ENCODE measurements at regions not wholly inside any gene's neighbourhood (a gene's known extent, or its start where the extent isn't known, plus 50 kb on each side); places are given as distances from the start of the nearest gene placed in this dataset.
"Not testable (repeated sequence)": the region's sequence is repeated elsewhere in the genome, so short reads cannot be mapped to it uniquely, and the experiment has no call there.

DNA sequence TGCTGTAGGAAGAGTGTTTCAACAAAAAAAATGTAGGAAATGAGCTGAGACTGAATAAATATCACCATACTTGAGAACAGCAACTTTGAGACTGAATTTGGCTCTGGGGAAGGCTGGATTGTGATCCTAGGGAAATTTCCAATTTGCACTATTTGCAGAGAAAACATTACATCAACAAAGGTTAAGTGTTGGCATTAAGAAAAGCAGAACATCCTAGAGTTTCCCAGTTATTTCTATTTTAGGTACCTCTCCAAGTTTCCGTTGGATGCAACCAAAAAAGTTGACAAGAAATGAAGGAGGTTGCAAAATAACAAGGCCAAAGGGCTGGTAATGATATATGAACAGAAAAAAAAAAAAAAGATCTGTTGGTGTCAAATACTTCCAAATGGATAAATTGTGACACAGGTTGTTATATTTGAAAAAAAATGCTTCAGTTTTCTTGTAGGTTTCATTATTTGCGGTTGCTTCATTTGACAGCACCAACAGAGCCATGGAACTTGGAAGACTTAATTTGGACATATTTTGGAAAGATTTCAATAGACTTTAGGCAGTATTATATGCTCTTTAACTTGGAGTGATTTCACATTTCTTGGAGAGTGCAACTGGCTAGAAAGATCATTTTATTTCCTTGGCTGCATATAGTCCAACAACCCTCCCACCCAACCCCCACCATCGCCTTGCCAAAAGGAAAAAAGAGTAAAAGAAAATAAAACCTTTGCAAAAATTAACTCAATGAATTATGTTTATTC, 230.8 kb downstream of the ZNF608 start:
- no peak overlapping the region for H3K27ac Mint-ChIP-seq
- H3K9me3 Mint-ChIP-seq: no peaks in the 10 kb centered on the region
- intact Hi-C loops (cut with micrococcal nuclease): no loop called here
- H3K36me3 Mint-ChIP-seq (ENCODE audit: low read depth): no peaks in the 10 kb centered on the region
- H3K4me3 Mint-ChIP-seq: no peak overlapping the region
- H3K4me1 Mint-ChIP-seq (ENCODE audit: low read depth): peaks cover 7% of the 10 kb centered on the region
- no peaks in the 10 kb centered on the region for H3K27me3 Mint-ChIP-seq

DNA sequence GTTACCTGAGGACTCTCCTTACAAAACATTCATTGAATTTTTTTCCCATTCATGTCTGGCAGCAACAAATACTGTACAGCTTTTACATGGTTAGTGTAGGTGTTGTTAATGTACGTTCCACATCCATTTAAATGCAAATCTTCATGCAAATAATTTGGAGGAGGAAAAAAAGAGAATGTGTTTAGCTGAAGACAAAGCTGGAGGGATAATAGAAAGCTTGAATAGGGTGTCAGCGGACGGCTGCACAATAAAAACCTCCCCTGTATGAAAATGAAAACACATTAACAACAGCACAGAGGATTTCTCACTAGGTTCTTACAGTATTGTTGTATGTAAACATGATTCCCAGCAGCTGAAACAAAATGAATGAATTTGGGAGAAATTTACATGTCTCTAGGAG, 231.5 kb downstream of the ZNF608 start:
- no peaks in the 10 kb centered on the region for H3K9me3 Mint-ChIP-seq
- no peaks in the 10 kb centered on the region for H3K27me3 Mint-ChIP-seq
- peaks cover 7% of the 10 kb centered on the region for H3K4me1 Mint-ChIP-seq (ENCODE audit: low read depth)
- no peak overlapping the region for H3K27ac Mint-ChIP-seq
- no peak overlapping the region for H3K4me3 Mint-ChIP-seq
- intact Hi-C loops (cut with micrococcal nuclease): no loop called here
- no peaks in the 10 kb centered on the region for H3K36me3 Mint-ChIP-seq (ENCODE audit: low read depth)

DNA sequence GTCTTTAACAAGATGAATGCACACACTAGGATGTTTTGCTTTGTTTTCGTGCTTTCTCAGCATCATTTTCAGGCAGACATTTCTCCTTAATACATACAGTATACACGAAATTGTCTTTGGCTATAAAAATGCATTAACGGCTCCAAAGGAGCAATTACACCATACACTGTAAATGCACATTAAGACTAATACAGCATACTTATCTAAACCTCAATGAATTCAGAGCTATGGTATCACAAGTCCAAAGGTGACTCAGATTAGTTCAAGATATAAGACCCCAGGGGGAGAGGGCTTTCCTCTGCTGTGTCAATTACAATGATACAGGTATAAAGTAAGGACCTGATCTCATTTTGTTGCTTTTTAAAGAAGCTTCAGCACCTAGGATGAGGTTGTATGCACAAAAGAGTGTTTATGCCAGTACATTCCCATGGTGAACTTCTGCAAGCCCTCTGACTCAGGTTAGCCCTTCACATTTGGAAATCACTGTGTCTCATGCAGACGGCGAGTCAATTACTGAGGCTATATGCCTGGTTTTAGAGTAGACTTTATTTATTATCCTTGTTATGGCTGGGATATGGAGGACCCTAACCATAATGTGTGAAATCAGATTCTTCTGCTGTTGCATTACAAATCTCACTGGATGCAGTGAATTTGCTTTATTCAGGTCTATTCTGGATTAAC, 233.3 kb downstream of the ZNF608 start:
- Mint-ChIP-seq H3K4me1 (ENCODE audit: low read depth) (no peaks in the 10 kb centered on the region), H3K36me3 (ENCODE audit: low read depth) (no peaks in the 10 kb centered on the region), H3K9me3 (no peaks in the 10 kb centered on the region), H3K4me3 (no peak overlapping the region), H3K27me3 (no peaks in the 10 kb centered on the region), H3K27ac (no peak overlapping the region)
- intact Hi-C loops (cut with micrococcal nuclease): no loop called here

DNA sequence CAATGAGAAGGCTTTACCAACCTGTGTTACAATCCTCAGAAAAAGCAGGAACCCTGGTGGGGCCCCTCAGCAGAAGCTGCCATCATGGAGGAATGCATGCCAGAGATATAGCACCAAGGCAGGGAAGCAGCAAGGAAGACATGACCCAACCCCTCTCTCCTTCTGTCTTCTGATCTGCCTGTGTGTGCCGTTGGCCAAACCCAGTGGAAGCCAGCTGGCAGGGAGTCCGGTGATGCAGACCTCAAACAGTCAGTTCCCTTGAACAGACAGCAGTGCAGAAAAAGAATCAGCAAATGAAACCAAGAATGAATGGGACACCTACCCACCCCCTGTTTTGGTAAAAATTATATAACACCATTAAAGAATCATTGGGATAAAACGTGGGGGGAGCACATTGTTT, 234.2 kb downstream of the ZNF608 start:
- H3K9me3 Mint-ChIP-seq: no peaks in the 10 kb centered on the region
- H3K27me3 Mint-ChIP-seq: no peaks in the 10 kb centered on the region
- H3K36me3 Mint-ChIP-seq (ENCODE audit: low read depth): no peaks in the 10 kb centered on the region
- no peak overlapping the region for H3K4me3 Mint-ChIP-seq
- intact Hi-C loops (cut with micrococcal nuclease): no loop called here
- H3K4me1 Mint-ChIP-seq (ENCODE audit: low read depth): no peaks in the 10 kb centered on the region
- no peak overlapping the region for H3K27ac Mint-ChIP-seq

DNA sequence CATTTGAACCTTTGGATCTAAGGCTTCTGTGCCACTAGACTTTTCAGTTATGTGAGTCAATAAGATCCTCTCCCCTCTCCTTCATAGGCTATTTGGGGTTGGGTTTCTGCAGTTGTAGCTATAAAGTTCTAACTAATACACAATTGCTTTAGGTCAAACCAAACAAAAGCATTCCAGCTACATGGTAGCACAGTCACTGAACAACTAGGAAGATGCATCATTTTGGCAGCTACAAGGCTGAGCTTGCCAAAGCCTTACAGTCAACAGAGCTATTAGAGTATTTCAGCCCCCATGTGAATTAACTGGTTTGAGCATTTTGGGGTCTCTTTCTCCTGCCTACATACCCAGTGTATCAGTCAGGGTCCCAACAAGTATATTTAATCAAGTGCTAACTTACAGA, 234.6 kb downstream of the ZNF608 start:
- Mint-ChIP-seq H3K4me1 (ENCODE audit: low read depth) (no peaks in the 10 kb centered on the region), H3K27ac (no peak overlapping the region), H3K27me3 (no peaks in the 10 kb centered on the region), H3K9me3 (no peaks in the 10 kb centered on the region), H3K36me3 (ENCODE audit: low read depth) (no peaks in the 10 kb centered on the region), H3K4me3 (no peak overlapping the region)
- intact Hi-C loops (cut with micrococcal nuclease): no loop called here

DNA sequence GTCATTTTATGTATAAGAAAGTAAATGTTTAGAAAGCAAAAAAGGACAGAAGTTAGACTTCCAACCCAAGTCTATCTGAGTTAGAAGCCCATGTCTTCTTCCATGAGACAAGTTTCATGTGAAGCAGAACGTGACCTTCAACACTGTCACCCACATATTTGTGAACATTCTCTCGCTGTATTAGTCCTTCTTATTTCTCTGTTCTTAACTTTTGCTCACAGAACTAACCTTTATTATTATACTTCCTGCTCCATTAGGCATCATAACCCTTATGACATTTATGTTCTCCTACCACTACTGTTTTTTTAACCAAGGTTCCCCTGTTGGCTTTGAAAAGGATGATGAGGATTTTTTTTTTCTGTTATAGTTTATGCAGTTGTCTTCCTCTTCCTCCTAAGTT, 238.8 kb downstream of the ZNF608 start:
- H3K4me3 Mint-ChIP-seq: no peak overlapping the region
- H3K27me3 Mint-ChIP-seq: no peaks in the 10 kb centered on the region
- no peaks in the 10 kb centered on the region for H3K36me3 Mint-ChIP-seq (ENCODE audit: low read depth)
- no peak overlapping the region for H3K27ac Mint-ChIP-seq
- no peaks in the 10 kb centered on the region for H3K4me1 Mint-ChIP-seq (ENCODE audit: low read depth)
- no peaks in the 10 kb centered on the region for H3K9me3 Mint-ChIP-seq
- intact Hi-C loops (cut with micrococcal nuclease): no loop called here

DNA sequence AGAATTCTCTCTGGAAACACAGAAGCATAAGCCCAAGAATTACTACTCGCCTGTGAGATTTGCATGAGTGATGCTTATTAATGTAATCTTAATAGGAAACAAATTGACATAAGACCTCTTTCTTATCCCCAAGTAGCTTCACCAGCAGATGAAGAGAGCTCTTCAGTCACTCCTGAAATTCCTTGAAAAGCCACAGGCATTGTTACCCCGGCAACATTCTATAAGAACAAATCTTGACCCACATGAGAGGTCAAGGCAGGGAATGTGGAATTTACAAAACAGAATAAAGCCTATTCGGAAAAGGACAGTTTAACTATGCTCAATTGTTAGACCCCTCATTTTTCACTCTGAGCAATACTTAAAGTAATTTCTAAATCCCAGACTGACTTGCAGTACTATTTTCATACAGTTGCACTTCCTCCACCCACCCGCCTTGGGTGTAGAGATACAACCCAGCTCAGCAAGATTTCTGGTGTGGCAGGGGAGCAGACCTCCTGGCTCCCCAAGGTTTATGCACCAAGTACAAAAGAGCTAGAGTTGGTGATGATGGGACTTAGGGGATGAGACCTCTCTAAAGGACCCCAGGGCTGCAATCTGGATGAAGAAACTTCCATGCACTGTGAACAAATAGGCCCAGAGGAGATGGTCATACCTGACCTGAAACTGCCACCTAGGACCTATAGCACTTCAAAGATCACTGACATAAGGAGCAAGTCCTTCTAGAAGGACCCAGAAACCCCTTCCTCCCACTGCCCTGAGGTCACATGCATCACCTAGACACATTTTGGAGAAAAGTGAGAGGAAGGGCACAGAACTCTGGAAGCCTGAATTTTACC, 242.1 kb downstream of the ZNF608 start:
- no peaks in the 10 kb centered on the region for H3K4me1 Mint-ChIP-seq (ENCODE audit: low read depth)
- no peaks in the 10 kb centered on the region for H3K27me3 Mint-ChIP-seq
- intact Hi-C loops (cut with micrococcal nuclease): no loop called here
- H3K9me3 Mint-ChIP-seq: no peaks in the 10 kb centered on the region
- H3K36me3 Mint-ChIP-seq (ENCODE audit: low read depth): no peaks in the 10 kb centered on the region
- no peak overlapping the region for H3K27ac Mint-ChIP-seq
- H3K4me3 Mint-ChIP-seq: no peak overlapping the region

DNA sequence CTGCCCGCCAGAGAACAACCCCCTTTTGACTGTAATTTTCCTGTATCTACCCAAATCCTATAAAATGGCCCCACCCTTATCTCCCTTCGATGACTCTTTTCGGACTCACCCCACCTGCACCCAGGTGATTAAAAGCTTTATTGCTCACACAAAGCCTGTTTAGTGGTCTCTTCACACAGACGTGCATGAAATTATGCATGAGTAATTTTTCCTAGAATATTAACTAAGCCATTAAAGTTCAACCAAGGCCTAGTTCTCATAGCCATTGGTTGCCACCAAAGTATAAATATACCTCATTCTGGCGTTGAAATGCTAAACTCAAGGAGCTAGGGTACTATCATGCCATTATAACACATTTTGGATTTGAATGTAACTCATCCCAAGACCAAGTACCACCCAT, 243.9 kb downstream of the ZNF608 start:
- no peaks in the 10 kb centered on the region for H3K27me3 Mint-ChIP-seq
- no peak overlapping the region for H3K27ac Mint-ChIP-seq
- intact Hi-C loops (cut with micrococcal nuclease): no loop called here
- H3K4me3 Mint-ChIP-seq: no peak overlapping the region
- peaks cover 15% of the 10 kb centered on the region for H3K9me3 Mint-ChIP-seq
- no peaks in the 10 kb centered on the region for H3K36me3 Mint-ChIP-seq (ENCODE audit: low read depth)
- H3K4me1 Mint-ChIP-seq (ENCODE audit: low read depth): no peaks in the 10 kb centered on the region

DNA sequence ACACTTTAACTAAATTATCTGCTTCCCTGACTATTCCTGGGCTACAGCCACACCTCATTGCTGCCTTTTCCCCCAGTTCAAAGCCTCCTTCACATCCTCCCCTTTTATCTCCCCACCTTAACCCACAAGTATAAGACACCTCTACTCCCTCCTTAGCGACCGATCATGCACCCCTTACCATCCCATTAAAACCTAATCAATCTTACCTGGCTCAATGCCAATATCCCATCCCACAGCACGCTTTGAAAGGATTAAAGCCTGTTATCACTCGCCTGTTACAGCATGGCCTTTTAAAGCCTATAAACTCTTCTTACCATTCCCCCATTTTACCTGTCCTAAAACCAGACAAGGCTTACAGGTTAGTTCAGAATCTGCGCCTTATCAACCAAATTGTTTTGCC, 246.6 kb downstream of the ZNF608 start:
- H3K36me3 Mint-ChIP-seq (ENCODE audit: low read depth); H3K4me1 Mint-ChIP-seq (ENCODE audit: low read depth); intact Hi-C loops (cut with micrococcal nuclease); H3K4me3 Mint-ChIP-seq; H3K27ac Mint-ChIP-seq; H3K27me3 Mint-ChIP-seq: not testable (repeated sequence)
- peaks cover 20% of the 10 kb centered on the region for H3K9me3 Mint-ChIP-seq

DNA sequence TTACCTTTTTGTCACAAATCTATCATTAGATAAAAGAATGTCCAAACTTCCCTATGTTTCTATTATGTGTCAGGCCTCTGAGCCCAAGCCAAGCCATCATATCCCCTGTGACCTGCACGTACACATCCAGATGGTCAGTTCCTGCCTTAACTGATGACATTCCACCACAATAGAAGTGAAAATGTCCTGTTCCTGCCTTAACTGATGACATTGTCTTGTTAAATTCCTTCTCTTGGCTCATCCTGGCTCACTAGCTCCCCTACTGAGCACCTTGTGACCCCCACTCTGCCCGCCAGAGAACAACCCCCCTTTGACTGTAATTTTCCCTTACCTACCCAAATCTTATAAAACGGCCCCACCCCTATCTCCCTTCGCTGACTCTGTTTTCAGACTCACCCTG, 249.5 kb downstream of the ZNF608 start:
- H3K9me3 Mint-ChIP-seq: peaks cover 29% of the 10 kb centered on the region
- H3K27me3 Mint-ChIP-seq; intact Hi-C loops (cut with micrococcal nuclease); H3K4me1 Mint-ChIP-seq (ENCODE audit: low read depth); H3K36me3 Mint-ChIP-seq (ENCODE audit: low read depth); H3K4me3 Mint-ChIP-seq; H3K27ac Mint-ChIP-seq: not testable (repeated sequence)

DNA sequence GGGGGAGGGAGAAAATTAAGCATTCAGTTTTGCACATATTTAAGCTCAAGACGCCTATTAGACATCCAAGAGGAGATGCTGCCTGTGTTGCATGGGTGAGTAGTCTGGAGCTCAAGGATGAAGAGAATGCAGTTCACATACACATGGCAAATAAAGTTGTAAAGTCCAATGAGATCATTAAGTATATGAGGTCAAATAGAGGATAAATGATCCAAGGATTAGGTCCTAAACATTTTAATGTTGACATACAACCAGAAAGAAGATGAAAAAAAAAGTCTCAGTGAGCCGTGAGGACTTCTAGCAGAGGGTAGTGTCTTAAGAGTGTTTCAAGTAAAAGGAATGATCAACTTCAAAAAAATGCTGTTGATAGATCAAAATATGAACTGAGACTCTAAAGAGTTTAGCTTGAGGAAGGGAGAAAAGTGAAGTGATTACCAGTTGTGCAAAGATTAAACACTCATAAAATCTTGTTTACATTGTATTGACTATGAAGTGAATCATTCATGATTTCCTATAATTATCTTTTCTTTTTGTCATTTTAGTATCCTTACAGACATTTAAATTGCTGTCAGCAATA, 251.8 kb downstream of the ZNF608 start:
- intact Hi-C loops (cut with micrococcal nuclease): no loop called here
- H3K9me3 Mint-ChIP-seq: peaks cover 53% of the 10 kb centered on the region
- H3K4me3 Mint-ChIP-seq: no peak overlapping the region
- H3K36me3 Mint-ChIP-seq (ENCODE audit: low read depth): no peaks in the 10 kb centered on the region
- H3K27me3 Mint-ChIP-seq: no peaks in the 10 kb centered on the region
- H3K27ac Mint-ChIP-seq: no peak overlapping the region
- no peaks in the 10 kb centered on the region for H3K4me1 Mint-ChIP-seq (ENCODE audit: low read depth)

DNA sequence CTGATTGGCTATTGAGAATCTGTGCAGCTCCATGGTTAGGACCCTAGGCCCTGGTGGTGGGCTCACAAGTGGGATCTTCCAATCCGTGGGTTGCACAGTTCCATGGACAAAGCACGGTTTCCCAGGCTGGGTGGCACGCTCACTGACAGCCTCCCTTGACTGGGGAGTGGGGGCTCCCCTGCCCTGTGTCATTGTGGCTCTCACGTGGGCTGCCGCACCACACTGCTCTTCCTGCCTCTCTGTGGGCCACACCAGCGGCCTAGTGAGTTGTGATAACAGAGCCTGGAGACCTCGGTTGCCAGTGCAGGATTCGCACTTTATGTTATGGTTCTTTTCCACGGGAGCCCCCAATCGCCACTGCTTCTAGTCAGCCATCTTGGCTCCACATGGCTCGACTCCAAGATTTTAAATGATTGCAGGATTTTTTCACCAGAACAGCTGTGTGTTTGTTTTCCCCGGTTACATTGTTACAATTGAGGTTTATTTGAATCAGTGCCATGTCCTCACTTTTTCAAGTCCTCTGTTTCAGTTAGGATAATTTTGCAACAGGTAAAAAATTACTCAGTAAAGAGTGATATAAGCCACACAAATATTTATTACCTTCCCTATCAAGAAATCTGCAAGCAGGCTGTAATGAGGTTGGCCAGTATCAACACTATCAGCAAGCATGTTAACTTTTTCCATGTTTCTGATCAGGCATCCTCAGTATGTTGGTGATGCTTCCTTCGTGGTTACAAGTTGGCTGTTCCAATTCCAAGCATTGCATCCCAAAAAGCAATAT, 253.8 kb downstream of the ZNF608 start:
- H3K36me3 Mint-ChIP-seq (ENCODE audit: low read depth): no peaks in the 10 kb centered on the region
- H3K27me3 Mint-ChIP-seq: no peaks in the 10 kb centered on the region
- H3K9me3 Mint-ChIP-seq: peaks cover 58% of the 10 kb centered on the region
- no peak overlapping the region for H3K27ac Mint-ChIP-seq
- intact Hi-C loops (cut with micrococcal nuclease): no loop called here
- no peak overlapping the region for H3K4me3 Mint-ChIP-seq
- no peaks in the 10 kb centered on the region for H3K4me1 Mint-ChIP-seq (ENCODE audit: low read depth)

DNA sequence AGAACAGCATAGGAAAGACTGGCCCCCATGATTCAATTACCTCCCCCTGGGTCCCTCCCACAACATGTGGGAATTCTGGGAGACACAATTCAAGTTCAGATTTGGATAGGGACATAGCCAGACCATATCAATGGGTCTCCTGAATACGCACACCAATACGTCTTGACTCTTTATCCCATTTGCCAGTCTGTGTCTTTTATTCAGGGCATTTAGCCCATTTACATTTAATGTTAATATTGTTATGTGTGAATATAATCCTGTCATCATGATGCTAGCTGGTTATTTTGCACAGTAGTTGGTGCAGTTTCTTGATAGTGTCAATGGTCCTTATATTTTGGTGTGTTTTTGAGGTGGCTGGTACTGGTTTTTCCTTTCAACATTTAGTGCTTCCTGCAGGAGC, 256.1 kb downstream of the ZNF608 start:
- H3K4me1 Mint-ChIP-seq (ENCODE audit: low read depth); H3K27me3 Mint-ChIP-seq; H3K4me3 Mint-ChIP-seq; H3K27ac Mint-ChIP-seq; intact Hi-C loops (cut with micrococcal nuclease); H3K36me3 Mint-ChIP-seq (ENCODE audit: low read depth): not testable (repeated sequence)
- peaks cover 62% of the 10 kb centered on the region for H3K9me3 Mint-ChIP-seq
